ENCODE measurements at regions not wholly inside any gene's neighbourhood (a gene's known extent, or its start where the extent isn't known, plus 50 kb on each side); places are given as distances from the start of the nearest gene placed in this dataset.

GRCh38 chr6:120262354-120262753 lies 912.8 kb upstream of the MAN1A1 start:
- Histone ChIP-seq H3K27ac (no peak overlapping the region), H3K4me1 (no peaks in the 10 kb centered on the region), H3K27me3 (no peaks in the 10 kb centered on the region), H3K36me3 (no peaks in the 10 kb centered on the region), H3K4me3 (no peak overlapping the region), H3K9me3 (no peaks in the 10 kb centered on the region)
- TF ChIP-seq POLR2A (IDR thresholded peaks at IDR 0.05): no peak
- TF ChIP-seq POLR2AphosphoS5 (IDR thresholded peaks at IDR 0.05): no peak
- no peak for TF ChIP-seq EP300 (IDR thresholded peaks at IDR 0.05)
- TF ChIP-seq, protein P1, sequence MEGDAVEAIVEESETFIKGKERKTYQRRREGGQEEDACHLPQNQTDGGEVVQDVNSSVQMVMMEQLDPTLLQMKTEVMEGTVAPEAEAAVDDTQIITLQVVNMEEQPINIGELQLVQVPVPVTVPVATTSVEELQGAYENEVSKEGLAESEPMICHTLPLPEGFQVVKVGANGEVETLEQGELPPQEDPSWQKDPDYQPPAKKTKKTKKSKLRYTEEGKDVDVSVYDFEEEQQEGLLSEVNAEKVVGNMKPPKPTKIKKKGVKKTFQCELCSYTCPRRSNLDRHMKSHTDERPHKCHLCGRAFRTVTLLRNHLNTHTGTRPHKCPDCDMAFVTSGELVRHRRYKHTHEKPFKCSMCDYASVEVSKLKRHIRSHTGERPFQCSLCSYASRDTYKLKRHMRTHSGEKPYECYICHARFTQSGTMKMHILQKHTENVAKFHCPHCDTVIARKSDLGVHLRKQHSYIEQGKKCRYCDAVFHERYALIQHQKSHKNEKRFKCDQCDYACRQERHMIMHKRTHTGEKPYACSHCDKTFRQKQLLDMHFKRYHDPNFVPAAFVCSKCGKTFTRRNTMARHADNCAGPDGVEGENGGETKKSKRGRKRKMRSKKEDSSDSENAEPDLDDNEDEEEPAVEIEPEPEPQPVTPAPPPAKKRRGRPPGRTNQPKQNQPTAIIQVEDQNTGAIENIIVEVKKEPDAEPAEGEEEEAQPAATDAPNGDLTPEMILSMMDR (IDR thresholded peaks at IDR 0.05): no peak
- ATAC-seq: no peak
- 64 to 85% methylated on average over 2 of the region's 2 CpGs for WGBS, 2 donors (ENCODE audit: low coverage in 1 of 2)

- WGBS, 2 donors (ENCODE audit: low coverage in 1 of 2): 34 to 48% methylated on average over 2 of the region's 2 CpGs
- H3K27ac ChIP-seq: no peak overlapping the region
- TF ChIP-seq POLR2AphosphoS5 (IDR thresholded peaks at IDR 0.05) (no peak), EP300 (IDR thresholded peaks at IDR 0.05) (no peak), POLR2A (IDR thresholded peaks at IDR 0.05) (no peak)
- TF ChIP-seq, protein P1 (IDR thresholded peaks at IDR 0.05): no peak
- H3K36me3 ChIP-seq: no peaks in the 10 kb centered on the region
- H3K9me3 ChIP-seq: no peaks in the 10 kb centered on the region
- H3K4me1 ChIP-seq: no peaks in the 10 kb centered on the region
- H3K4me3 ChIP-seq: no peak overlapping the region
- H3K27me3 ChIP-seq: no peaks in the 10 kb centered on the region
- ATAC-seq: no peak
Observed at GRCh38 chr6:120260636-120261035, 911.1 kb upstream of the MAN1A1 start.

- no peaks in the 10 kb centered on the region for H3K36me3 ChIP-seq
- 83 to 90% methylated on average over 4 of the region's 4 CpGs for WGBS, 2 donors (ENCODE audit: low coverage in 1 of 2)
- H3K4me1 ChIP-seq: no peaks in the 10 kb centered on the region
- H3K4me3 ChIP-seq: no peak overlapping the region
- TF ChIP-seq, protein P1 (IDR thresholded peaks at IDR 0.05): no peak
- TF ChIP-seq POLR2AphosphoS5 (IDR thresholded peaks at IDR 0.05): no peak
- TF ChIP-seq POLR2A (IDR thresholded peaks at IDR 0.05): no peak
- TF ChIP-seq EP300 (IDR thresholded peaks at IDR 0.05): no peak
- no peak overlapping the region for H3K27ac ChIP-seq
- H3K9me3 ChIP-seq: no peaks in the 10 kb centered on the region
- ATAC-seq: no peak
- no peaks in the 10 kb centered on the region for H3K27me3 ChIP-seq
Observed at GRCh38 chr6:120254651-120255050, 905.1 kb upstream of the MAN1A1 start.

DNA sequence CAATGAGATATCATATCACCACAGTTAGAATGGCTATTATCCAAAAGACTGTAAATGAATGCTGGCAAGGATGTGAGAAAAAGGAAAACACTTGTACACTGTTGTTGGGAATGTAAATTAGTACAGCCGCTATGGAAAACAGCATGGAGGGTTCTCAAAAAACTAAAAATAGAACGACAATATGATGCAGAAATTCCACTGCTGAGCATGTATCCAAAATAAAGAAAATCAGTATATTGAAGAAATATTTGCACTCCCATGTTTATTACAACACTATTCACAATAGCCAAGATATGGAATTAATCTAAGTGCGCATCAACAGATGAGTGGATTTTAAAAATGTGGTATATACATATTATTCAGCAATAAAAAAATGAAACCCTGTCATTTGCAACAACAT lies 898.9 kb upstream of the MAN1A1 start:
- H3K4me3 ChIP-seq: no peak overlapping the region
- no peaks in the 10 kb centered on the region for H3K27me3 ChIP-seq
- no peak for TF ChIP-seq POLR2AphosphoS5 (IDR thresholded peaks at IDR 0.05)
- TF ChIP-seq, protein P1 (IDR thresholded peaks at IDR 0.05): no peak
- no peak for TF ChIP-seq POLR2A (IDR thresholded peaks at IDR 0.05)
- no peak for TF ChIP-seq EP300 (IDR thresholded peaks at IDR 0.05)
- H3K36me3 ChIP-seq: no peaks in the 10 kb centered on the region
- 53 to 72% methylated on average over 3 of the region's 3 CpGs for WGBS, 2 donors (ENCODE audit: low coverage in 1 of 2)
- H3K27ac ChIP-seq: no peak overlapping the region
- H3K9me3 ChIP-seq: no peaks in the 10 kb centered on the region
- no peak for ATAC-seq
- H3K4me1 ChIP-seq: no peaks in the 10 kb centered on the region

DNA sequence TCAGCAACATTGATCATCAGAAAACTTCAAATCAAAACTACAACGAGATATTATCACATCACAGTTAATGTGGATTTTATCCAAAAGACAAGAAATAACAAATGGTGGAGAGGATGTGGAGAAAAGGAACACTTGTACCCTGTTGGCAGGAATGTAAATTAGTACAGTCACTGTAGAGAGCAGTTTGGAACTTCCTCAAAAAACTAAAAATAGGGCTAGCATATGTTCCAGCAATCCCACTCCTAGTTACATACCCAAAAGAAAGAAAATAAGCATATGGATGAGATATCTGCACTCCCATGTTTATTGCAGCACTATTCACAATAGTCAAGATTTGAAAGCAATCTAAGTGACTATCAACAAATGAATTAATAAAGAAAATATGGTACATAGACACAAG lies 887.7 kb upstream of the MAN1A1 start:
- H3K4me3 ChIP-seq: no peak overlapping the region
- ATAC-seq: no peak
- no peaks in the 10 kb centered on the region for H3K4me1 ChIP-seq
- no peak for TF ChIP-seq POLR2AphosphoS5 (IDR thresholded peaks at IDR 0.05)
- no peak for TF ChIP-seq EP300 (IDR thresholded peaks at IDR 0.05)
- no peak for TF ChIP-seq POLR2A (IDR thresholded peaks at IDR 0.05)
- TF ChIP-seq, protein P1 (IDR thresholded peaks at IDR 0.05): no peak
- H3K36me3 ChIP-seq: no peaks in the 10 kb centered on the region
- no peaks in the 10 kb centered on the region for H3K27me3 ChIP-seq
- H3K27ac ChIP-seq: no peak overlapping the region
- H3K9me3 ChIP-seq: peaks cover 0 to 30% (median 0%) of the 10 kb centered on the region in 3 donors
- 50 to 90% methylated on average over 1 of the region's 1 CpG for WGBS, 2 donors (ENCODE audit: low coverage in 1 of 2)

Data from gastroesophageal sphincter (tissue), 4 donors.